Astrocyte (in vitro differentiated cells and primary cell): ENCODE measurements at regions not wholly inside any gene's neighbourhood (a gene's known extent, or its start where the extent isn't known, plus 50 kb on each side); places are given as distances from the start of the nearest gene placed in this dataset.

Source experiments
- DNase-seq: peaks from one replicate; pipeline ENCODE4 v3.0.0-alpha.2; 2010; ENCODE audit warnings: low read depth
- FAIRE-seq: peaks from 2 replicates; lab custom pipeline; 2011; peaks lifted over from hg19 to GRCh38; lab: Jason Lieb, UNC
- H2AFZ ChIP-seq: 2 replicates; pipeline ENCODE4 v1.6.0; 2012; ENCODE audit warnings: low read depth, low read length, inconsistent platforms
- H3K27ac ChIP-seq: 2 replicates; pipeline ENCODE4 v1.5.1; 2011; ENCODE audit warnings: low read depth, low read length, inconsistent platforms
- H3K27me3 ChIP-seq: 2 replicates; pipeline ENCODE4 v1.6.0; 2011; ENCODE audit warnings: low read length, inconsistent platforms; ENCODE audit not compliant: insufficient read depth
- H3K36me3 ChIP-seq: 2 replicates; pipeline ENCODE4 v1.5.1; 2011; ENCODE audit warnings: low read length, inconsistent platforms; ENCODE audit not compliant: insufficient read depth
- H3K4me1 ChIP-seq: 2 replicates; pipeline ENCODE4 v1.5.1; 2011; ENCODE audit warnings: low read length, inconsistent platforms; ENCODE audit not compliant: insufficient read depth
- H3K4me2 ChIP-seq: 2 replicates; pipeline ENCODE4 v1.6.0; 2012; ENCODE audit warnings: low read length, inconsistent platforms
- H3K4me3 ChIP-seq: 2 replicates; pipeline ENCODE4 v1.5.1; 2011; ENCODE audit warnings: low read depth, mild to moderate bottlenecking, low read length, inconsistent platforms; ENCODE audit not compliant: insufficient read depth
- H3K79me2 ChIP-seq: 2 replicates; pipeline ENCODE4 v1.6.0; 2012; ENCODE audit warnings: mild to moderate bottlenecking, low read length, inconsistent platforms; ENCODE audit not compliant: insufficient read depth
- H3K9ac ChIP-seq: 2 replicates; pipeline ENCODE4 v1.6.0; 2012; ENCODE audit warnings: mild to moderate bottlenecking, low read length, inconsistent platforms
- H3K9me3 ChIP-seq: 2 replicates; pipeline ENCODE4 v1.5.1; 2012; ENCODE audit warnings: low read depth, mild to moderate bottlenecking, low read length, inconsistent platforms; ENCODE audit not compliant: insufficient read depth
- H4K20me1 ChIP-seq: 2 replicates; pipeline ENCODE4 v1.6.0; 2012; ENCODE audit warnings: low read length, inconsistent platforms; ENCODE audit not compliant: insufficient read depth
- H3K27ac Mint-ChIP-seq: one replicate; pipeline ENCODE4 v1.8.0; 2021; ENCODE audit warnings: mild to moderate bottlenecking, mixed read lengths; ENCODE audit not compliant: unreplicated experiment
- H3K27me3 Mint-ChIP-seq: one replicate; pipeline ENCODE4 v1.8.0; 2021; ENCODE audit warnings: low read depth, mixed read lengths; ENCODE audit not compliant: unreplicated experiment
- H3K36me3 Mint-ChIP-seq: one replicate; pipeline ENCODE4 v1.8.0; 2021; ENCODE audit warnings: low read depth, mixed read lengths; ENCODE audit not compliant: unreplicated experiment
- H3K4me1 Mint-ChIP-seq: one replicate; pipeline ENCODE4 v1.8.0; 2021; ENCODE audit warnings: low read depth, mixed read lengths; ENCODE audit not compliant: unreplicated experiment
- H3K4me3 Mint-ChIP-seq: one replicate; pipeline ENCODE4 v1.8.0; 2021; ENCODE audit warnings: mild to moderate bottlenecking, moderate library complexity, mixed read lengths; ENCODE audit not compliant: unreplicated experiment
- H3K9me3 Mint-ChIP-seq: one replicate; pipeline ENCODE4 v1.8.0; 2021; ENCODE audit warnings: mild to moderate bottlenecking, mixed read lengths; ENCODE audit not compliant: unreplicated experiment
- EZH2 ChIP-seq: IDR thresholded peaks from 2 replicates; pipeline ENCODE4 v1.6.1; 2012; ENCODE audit warnings: mild to moderate bottlenecking, low read length, inconsistent platforms; ENCODE audit not compliant: insufficient read depth
- TF ChIP-seq, protein P1 (sequence below): IDR thresholded peaks from 2 replicates; pipeline ENCODE4 v1.5.1; 2011; ENCODE audit warnings: low read depth, mild to moderate bottlenecking, inconsistent platforms, low read length, moderate library complexity; ENCODE audit not compliant: insufficient read depth

DNA sequence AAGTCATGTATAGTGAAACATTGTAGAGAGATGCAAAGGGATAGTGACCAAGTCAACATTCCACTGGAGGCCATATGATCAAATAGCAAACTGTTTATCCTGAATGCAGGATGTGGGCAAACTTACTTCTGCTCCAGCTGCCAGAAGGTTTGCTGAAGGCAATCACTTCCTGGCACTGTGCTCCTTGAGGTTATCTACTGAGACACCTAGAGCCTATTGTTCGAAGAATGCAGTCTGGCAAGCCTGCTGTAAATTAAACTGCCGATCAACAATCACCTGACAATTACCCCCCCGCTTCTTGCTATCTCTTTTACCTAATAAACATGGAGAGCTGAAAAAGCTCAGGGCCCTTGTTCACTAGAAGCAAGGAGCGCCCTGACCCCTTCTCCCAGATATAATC is 139.4 kb upstream of the B3GALT2 start:
- Histone ChIP-seq H3K36me3 (no peaks in the 10 kb centered on the region), H3K4me3 (no peak overlapping the region), H3K27ac (no peak overlapping the region), H3K4me2 (no peak overlapping the region), H4K20me1 (no peaks in the 10 kb centered on the region), H3K27me3 (no peaks in the 10 kb centered on the region), H3K79me2 (no peaks in the 10 kb centered on the region), H2AFZ (no peak overlapping the region), H3K9me3 (peaks cover 3% of the 10 kb centered on the region), H3K9ac (no peak overlapping the region), H3K4me1 (peaks cover 12% of the 10 kb centered on the region)
- no peak overlapping the region for H3K27ac Mint-ChIP-seq
- H3K9me3 Mint-ChIP-seq = peaks cover 15% of the 10 kb centered on the region
- H3K27me3 Mint-ChIP-seq = no peaks in the 10 kb centered on the region
- peak; percentile 22 for DNase-seq
- TF ChIP-seq EZH2 = no peak
- TF ChIP-seq, protein P1, sequence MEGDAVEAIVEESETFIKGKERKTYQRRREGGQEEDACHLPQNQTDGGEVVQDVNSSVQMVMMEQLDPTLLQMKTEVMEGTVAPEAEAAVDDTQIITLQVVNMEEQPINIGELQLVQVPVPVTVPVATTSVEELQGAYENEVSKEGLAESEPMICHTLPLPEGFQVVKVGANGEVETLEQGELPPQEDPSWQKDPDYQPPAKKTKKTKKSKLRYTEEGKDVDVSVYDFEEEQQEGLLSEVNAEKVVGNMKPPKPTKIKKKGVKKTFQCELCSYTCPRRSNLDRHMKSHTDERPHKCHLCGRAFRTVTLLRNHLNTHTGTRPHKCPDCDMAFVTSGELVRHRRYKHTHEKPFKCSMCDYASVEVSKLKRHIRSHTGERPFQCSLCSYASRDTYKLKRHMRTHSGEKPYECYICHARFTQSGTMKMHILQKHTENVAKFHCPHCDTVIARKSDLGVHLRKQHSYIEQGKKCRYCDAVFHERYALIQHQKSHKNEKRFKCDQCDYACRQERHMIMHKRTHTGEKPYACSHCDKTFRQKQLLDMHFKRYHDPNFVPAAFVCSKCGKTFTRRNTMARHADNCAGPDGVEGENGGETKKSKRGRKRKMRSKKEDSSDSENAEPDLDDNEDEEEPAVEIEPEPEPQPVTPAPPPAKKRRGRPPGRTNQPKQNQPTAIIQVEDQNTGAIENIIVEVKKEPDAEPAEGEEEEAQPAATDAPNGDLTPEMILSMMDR = no peak
- H3K36me3 Mint-ChIP-seq = peaks cover 3% of the 10 kb centered on the region
- no peak for FAIRE-seq
- H3K4me3 Mint-ChIP-seq = no peak overlapping the region
- peaks cover 30% of the 10 kb centered on the region for H3K4me1 Mint-ChIP-seq

GRCh38 chr1:193325042-193325441 is 138.6 kb upstream of the B3GALT2 start:
- H3K4me3 ChIP-seq = no peak overlapping the region
- no peaks in the 10 kb centered on the region for H3K79me2 ChIP-seq
- H3K27ac ChIP-seq = no peak overlapping the region
- no peaks in the 10 kb centered on the region for H3K27me3 ChIP-seq
- TF ChIP-seq, protein P1 = no peak
- no peak for TF ChIP-seq EZH2
- H3K9me3 ChIP-seq = peaks cover 3% of the 10 kb centered on the region
- H3K36me3 ChIP-seq = no peaks in the 10 kb centered on the region
- Mint-ChIP-seq H3K36me3 (peaks cover 3% of the 10 kb centered on the region), H3K27me3 (no peaks in the 10 kb centered on the region), H3K27ac (peak overlapping the region; percentile 70), H3K4me3 (no peak overlapping the region), H3K9me3 (peaks cover 15% of the 10 kb centered on the region), H3K4me1 (peaks cover 32% of the 10 kb centered on the region)
- FAIRE-seq (no peak), DNase-seq (no peak)
- no peak overlapping the region for H2AFZ ChIP-seq
- H3K4me1 ChIP-seq = peaks cover 12% of the 10 kb centered on the region
- no peaks in the 10 kb centered on the region for H4K20me1 ChIP-seq
- no peak overlapping the region for H3K9ac ChIP-seq
- no peak overlapping the region for H3K4me2 ChIP-seq

DNA sequence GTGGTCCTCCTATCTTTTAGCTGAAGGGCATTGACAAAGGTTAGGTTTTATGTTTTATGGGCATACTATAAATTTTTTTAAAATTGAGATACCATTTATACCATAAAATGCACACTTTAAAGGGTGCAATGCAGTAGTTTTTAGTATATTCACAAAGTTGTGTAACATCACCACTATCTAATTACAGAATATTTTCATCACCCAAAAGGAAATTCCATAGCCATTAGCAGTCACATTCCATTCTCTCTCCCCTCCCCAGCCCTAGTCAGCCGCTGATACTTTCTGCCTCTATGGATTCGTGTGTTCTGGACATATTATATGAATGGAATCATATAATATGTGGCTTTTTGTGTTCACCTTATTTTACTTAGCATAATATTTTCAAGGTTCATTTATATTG is 135.8 kb upstream of the B3GALT2 start:
- Histone ChIP-seq H2AFZ (no peak overlapping the region), H3K27me3 (no peaks in the 10 kb centered on the region), H3K4me2 (peak overlapping the region; percentile 56), H3K36me3 (no peaks in the 10 kb centered on the region), H3K4me3 (no peak overlapping the region), H3K9ac (no peak overlapping the region), H3K9me3 (peaks cover 3% of the 10 kb centered on the region), H3K79me2 (no peaks in the 10 kb centered on the region), H3K4me1 (peaks cover 12% of the 10 kb centered on the region), H3K27ac (peak overlapping the region; percentile 60), H4K20me1 (no peaks in the 10 kb centered on the region)
- DNase-seq (peak; percentile 86), FAIRE-seq (peak; percentile 86)
- Mint-ChIP-seq H3K27ac (peak overlapping the region; percentile 91), H3K4me1 (peaks cover 32% of the 10 kb centered on the region), H3K4me3 (no peak overlapping the region), H3K36me3 (peaks cover 5% of the 10 kb centered on the region), H3K27me3 (no peaks in the 10 kb centered on the region), H3K9me3 (peaks cover 22% of the 10 kb centered on the region)
- TF ChIP-seq EZH2 = no peak
- TF ChIP-seq, protein P1 = no peak
